GM13976 (cell line): ENCODE measurements at regions not wholly inside any gene's neighbourhood (a gene's known extent, or its start where the extent isn't known, plus 50 kb on each side); places are given as distances from the start of the nearest gene placed in this dataset.

Source experiments
- DNase-seq: peaks from one replicate; pipeline ENCODE4 v3.0.0; 2012; ENCODE audit warnings: low spot score
- in situ Hi-C: fragments of 300-500 bp; cut with MboI; formaldehyde crosslinking; loops from one replicate; pipeline ENCODE4 v1.12.0; 2022; ENCODE audit warnings: low sequenced_read_pairs, mixed read lengths, inconsistent platforms; ENCODE audit not compliant: unreplicated experiment
- TF ChIP-seq, protein P1 (sequence below): IDR thresholded peaks from 2 replicates; pipeline ENCODE4 v1.5.1; 2012; ENCODE audit warnings: borderline replicate concordance, mild to moderate bottlenecking; ENCODE audit not compliant: insufficient read depth; ENCODE audit errors: extremely low read depth, missing control alignments, control extremely low read depth

GRCh38 chr10:84087202-84087601 lies 52.1 kb upstream of the GHITM start:
- in situ Hi-C loops: no loop called here
- TF ChIP-seq, protein P1, sequence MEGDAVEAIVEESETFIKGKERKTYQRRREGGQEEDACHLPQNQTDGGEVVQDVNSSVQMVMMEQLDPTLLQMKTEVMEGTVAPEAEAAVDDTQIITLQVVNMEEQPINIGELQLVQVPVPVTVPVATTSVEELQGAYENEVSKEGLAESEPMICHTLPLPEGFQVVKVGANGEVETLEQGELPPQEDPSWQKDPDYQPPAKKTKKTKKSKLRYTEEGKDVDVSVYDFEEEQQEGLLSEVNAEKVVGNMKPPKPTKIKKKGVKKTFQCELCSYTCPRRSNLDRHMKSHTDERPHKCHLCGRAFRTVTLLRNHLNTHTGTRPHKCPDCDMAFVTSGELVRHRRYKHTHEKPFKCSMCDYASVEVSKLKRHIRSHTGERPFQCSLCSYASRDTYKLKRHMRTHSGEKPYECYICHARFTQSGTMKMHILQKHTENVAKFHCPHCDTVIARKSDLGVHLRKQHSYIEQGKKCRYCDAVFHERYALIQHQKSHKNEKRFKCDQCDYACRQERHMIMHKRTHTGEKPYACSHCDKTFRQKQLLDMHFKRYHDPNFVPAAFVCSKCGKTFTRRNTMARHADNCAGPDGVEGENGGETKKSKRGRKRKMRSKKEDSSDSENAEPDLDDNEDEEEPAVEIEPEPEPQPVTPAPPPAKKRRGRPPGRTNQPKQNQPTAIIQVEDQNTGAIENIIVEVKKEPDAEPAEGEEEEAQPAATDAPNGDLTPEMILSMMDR: no peak
- no peak for DNase-seq

DNA sequence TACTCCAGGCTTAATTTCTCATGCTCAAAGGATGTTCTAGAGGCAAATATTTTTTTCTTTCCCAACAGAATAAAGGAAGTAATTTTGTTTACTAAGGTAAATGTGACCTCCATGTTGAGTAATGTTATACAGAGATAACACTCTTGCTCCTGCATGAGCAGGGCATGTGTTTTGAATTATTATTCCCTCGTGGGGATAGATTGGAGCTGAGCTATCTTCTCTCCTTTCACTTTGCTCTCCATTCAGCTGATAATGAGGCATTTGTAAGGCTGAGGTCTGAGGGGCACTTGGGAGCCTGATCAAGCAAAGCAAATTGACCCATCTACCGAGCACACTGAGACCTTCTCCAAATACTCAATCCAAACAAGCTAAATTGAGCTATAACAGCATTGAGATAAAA lies 50.7 kb upstream of the GHITM start:
- DNase-seq: no peak
- TF ChIP-seq, protein P1: no peak
- in situ Hi-C loops: no loop called here

GRCh38 chr10:84089162-84089561 lies 50.1 kb upstream of the GHITM start:
- TF ChIP-seq, protein P1: no peak
- in situ Hi-C loops: no loop called here
- no peak for DNase-seq
